ENCODE measurements at regions not wholly inside any gene's neighbourhood (a gene's known extent, or its start where the extent isn't known, plus 50 kb on each side); places are given as distances from the start of the nearest gene placed in this dataset.

GRCh38 chr7:114795475-114795874, 126.4 kb upstream of the MDFIC start:
- DNase-seq (ENCODE audit: low read depth, low spot score) = no peak
- TF ChIP-seq JUND (IDR thresholded peaks at IDR 0.05) (no peak), POLR2AphosphoS5 (IDR thresholded peaks at IDR 0.05; ENCODE audit: low read depth, low read length) (no peak), YY1 (IDR thresholded peaks at IDR 0.05; ENCODE audit: extremely low read depth, insufficient replicate concordance, low read depth, low read length) (no peak), REST (IDR thresholded peaks at IDR 0.05; ENCODE audit: low read depth) (no peak), FOSL1 (IDR thresholded peaks at IDR 0.05; ENCODE audit: low read depth) (no peak), ZNF274 (IDR thresholded peaks at IDR 0.05; ENCODE audit: low read depth, low read length) (no peak), SIN3A (IDR thresholded peaks at IDR 0.05; ENCODE audit: low read depth) (no peak), RAD21 (IDR thresholded peaks at IDR 0.05; ENCODE audit: low read depth) (no peak), TCF7L2 (IDR thresholded peaks at IDR 0.05; ENCODE audit: borderline replicate concordance, extremely low read depth, insufficient read depth, insufficient read length) (no peak), MAX (IDR thresholded peaks at IDR 0.05) (no peak), ZBTB33 (IDR thresholded peaks at IDR 0.05; ENCODE audit: extremely low read depth, insufficient replicate concordance, low read length) (no peak), ATF3 (IDR thresholded peaks at IDR 0.05) (no peak), CTCF (IDR thresholded peaks at IDR 0.05 in 2 of 3, conservative IDR thresholded peaks at IDR 0.05 in 1 of 3; ENCODE audit: borderline replicate concordance in 1 of 3, insufficient read depth in 1 of 3, low read depth in 2 of 3, low read length in 2 of 3) (no peak), EZH2 (IDR thresholded peaks at IDR 0.05) (no peak), POLR2A (IDR thresholded peaks at IDR 0.05; ENCODE audit: borderline replicate concordance, extremely low read depth, insufficient read depth, insufficient read length) (no peak)
- Histone ChIP-seq H2AFZ (ENCODE audit: low read depth, low read length, poor library complexity, severe bottlenecking) (no peak overlapping the region), H3K9me3 (ENCODE audit: control insufficient read depth in 1 of 2, insufficient read depth in 1 of 2, low read depth in 1 of 2, low read length in 2 of 2) (no peaks in the 10 kb centered on the region), H3K79me2 (ENCODE audit: insufficient read depth, low read length) (no peaks in the 10 kb centered on the region), H3K27me3 (ENCODE audit: insufficient read depth, low read length) (no peaks in the 10 kb centered on the region), H3K4me3 (replicated peaks in 1 of 2; ENCODE audit: low read depth in 1 of 2, low read length in 2 of 2) (no peak overlapping the region), H3K36me3 (ENCODE audit: control insufficient read depth in 1 of 2, insufficient read depth in 2 of 2, low read length in 2 of 2) (no peaks in the 10 kb centered on the region), H4K20me1 (ENCODE audit: insufficient read depth) (no peaks in the 10 kb centered on the region), H3K4me1 (ENCODE audit: control insufficient read depth in 1 of 2, insufficient read depth in 2 of 2, low read length in 2 of 2) (no peaks in the 10 kb centered on the region), H3K9ac (ENCODE audit: low read length) (no peak overlapping the region), H3K9me2 (ENCODE audit: insufficient read depth) (no peaks in the 10 kb centered on the region), H3K27ac (ENCODE audit: low read depth, low read length) (no peak overlapping the region), H3K4me2 (ENCODE audit: low read length) (no peak overlapping the region)
- RAD21 ChIA-PET (ENCODE audit: low non-redundant PET in 1 of 2, low total read pairs in 2 of 2, uncharacterized antibody in 2 of 2, unreplicated experiment in 2 of 2) = no interaction called here
- BruUV-seq (replicated peaks) = no TSS peak
- CTCF ChIA-PET = no interaction called here
- intact Hi-C loops (cut with micrococcal nuclease) = no loop called here
- POLR2A ChIA-PET = no interaction called here
- no peak for ATAC-seq

Data from HCT116 (cell line).